Cardiac fibroblast (primary cell): ENCODE measurements at regions not wholly inside any gene's neighbourhood (a gene's known extent, or its start where the extent isn't known, plus 50 kb on each side); places are given as distances from the start of the nearest gene placed in this dataset.

Experiments
- DNase-seq, 2 donors: peaks; one replicate each; pipeline versions ENCODE4 v3.0.0 to v3.0.0-alpha.2; 2010; ENCODE audit warnings: low read depth in 2 of 2
- H3K4me3 ChIP-seq, 2 donors: replicated peaks in 1 of 2; 1 replicate in 1 of 2; 2 replicates in 1 of 2; pipeline ENCODE4 v1.5.1; 2011; ENCODE audit warnings: low read depth in 2 of 2, low read length in 2 of 2, mild to moderate bottlenecking in 2 of 2, moderate library complexity in 1 of 2
- CTCF ChIP-seq: IDR thresholded peaks from one replicate; pipeline ENCODE4 v1.5.1; 2011; ENCODE audit warnings: low read depth, mild to moderate bottlenecking, low read length, inconsistent platforms

- peak; percentile 72 to 90 for DNase-seq
- no peak overlapping the region for H3K4me3 ChIP-seq
- no peak for TF ChIP-seq CTCF
Measured at GRCh38 chr2:190819840-190820301, 60.8 kb upstream of the GLS start.

GRCh38 chr2:190820416-190820815 is 60.2 kb upstream of the GLS start:
- TF ChIP-seq CTCF = no peak
- no peak overlapping the region for H3K4me3 ChIP-seq
- no peak for DNase-seq

GRCh38 chr2:190822043-190822442 is 58.6 kb upstream of the GLS start:
- no peak for TF ChIP-seq CTCF
- no peak overlapping the region for H3K4me3 ChIP-seq
- no peak for DNase-seq

- no peak for DNase-seq
- TF ChIP-seq CTCF = no peak
- H3K4me3 ChIP-seq = no peak overlapping the region
Measured at GRCh38 chr2:190827720-190828119, 52.9 kb upstream of the GLS start.

GRCh38 chr2:190829642-190830041 is 51.0 kb upstream of the GLS start:
- DNase-seq = no peak
- no peak for TF ChIP-seq CTCF
- no peak overlapping the region for H3K4me3 ChIP-seq
